HG03565 (cell line): ENCODE measurements at regions not wholly inside any gene's neighbourhood (a gene's known extent, or its start where the extent isn't known, plus 50 kb on each side); places are given as distances from the start of the nearest gene placed in this dataset.
"Not testable (repeated sequence)": the region's sequence is repeated elsewhere in the genome, so short reads cannot be mapped to it uniquely, and the experiment has no call there.

Experiments
- ATAC-seq: cut with Tn5 transposase; IDR thresholded peaks from one replicate; pipeline ENCODE4 v1.9.1; 2021; ENCODE audit warnings: mild to moderate bottlenecking, moderate library complexity; ENCODE audit not compliant: unreplicated experiment

GRCh38 chr22:22756109-22756508 is 111.7 kb downstream of the GGTLC2 start:
- ATAC-seq, result no peak

DNA sequence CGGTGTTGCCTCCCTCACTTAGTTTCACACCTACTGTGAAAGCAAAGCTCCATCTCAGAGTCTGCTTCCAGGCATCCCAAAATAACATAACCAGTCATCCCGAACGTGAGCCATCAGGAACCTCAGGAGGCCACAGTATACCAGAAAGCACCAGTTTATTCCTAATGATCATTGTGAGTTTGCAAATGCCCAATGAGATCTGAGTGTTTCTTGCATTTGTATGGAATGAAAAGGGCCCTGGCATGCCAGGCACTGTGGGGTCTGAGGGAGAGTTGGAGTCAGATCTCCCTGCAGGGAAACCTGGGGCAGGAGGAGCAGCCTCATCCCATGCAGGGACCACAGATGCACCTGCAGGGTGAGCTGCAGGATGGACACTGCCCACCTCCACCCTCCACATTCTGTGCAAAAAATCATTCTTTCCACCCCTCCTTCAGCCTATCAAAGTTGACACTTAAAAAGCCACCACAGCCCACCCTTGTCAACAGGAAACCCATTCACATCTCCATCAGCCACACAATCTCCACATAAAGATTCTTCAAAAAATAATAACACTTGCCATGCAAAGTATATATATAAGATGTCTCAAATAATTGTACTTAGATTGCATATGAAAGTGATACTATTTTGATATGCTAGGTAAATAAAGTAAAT is 112.3 kb downstream of the GGTLC2 start:
- ATAC-seq, result not testable (repeated sequence)

GRCh38 chr22:22758101-22758807 is 113.8 kb downstream of the GGTLC2 start:
- ATAC-seq, result not testable (repeated sequence)

DNA sequence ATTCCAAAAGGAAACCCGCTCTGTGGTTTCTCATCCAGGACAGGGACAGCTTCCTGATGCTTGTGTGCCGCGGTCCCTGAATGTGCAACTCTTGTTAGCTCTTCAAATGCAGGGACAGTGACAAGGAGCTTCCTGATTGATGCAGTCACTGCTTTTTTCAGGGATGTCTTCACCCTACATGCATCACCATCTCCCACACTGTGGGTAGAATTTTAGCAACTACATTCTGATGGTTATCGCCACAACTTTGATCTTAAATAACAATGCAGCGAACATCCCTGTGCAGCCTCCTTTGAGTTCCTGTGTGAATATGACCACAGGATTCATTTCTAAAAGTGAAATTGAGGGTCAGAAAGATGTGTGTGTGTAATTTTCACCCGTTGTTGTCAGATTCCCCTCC is 115.0 kb downstream of the GGTLC2 start:
- ATAC-seq, result no peak

GRCh38 chr22:22759889-22760546 is 115.6 kb downstream of the GGTLC2 start:
- no peak for ATAC-seq

GRCh38 chr22:22761606-22761962 is 117.2 kb downstream of the GGTLC2 start:
- no peak for ATAC-seq

GRCh38 chr22:22761963-22762772 is 117.8 kb downstream of the GGTLC2 start:
- ATAC-seq, result no peak

GRCh38 chr22:22763512-22763911 is 119.1 kb downstream of the GGTLC2 start:
- no peak for ATAC-seq

DNA sequence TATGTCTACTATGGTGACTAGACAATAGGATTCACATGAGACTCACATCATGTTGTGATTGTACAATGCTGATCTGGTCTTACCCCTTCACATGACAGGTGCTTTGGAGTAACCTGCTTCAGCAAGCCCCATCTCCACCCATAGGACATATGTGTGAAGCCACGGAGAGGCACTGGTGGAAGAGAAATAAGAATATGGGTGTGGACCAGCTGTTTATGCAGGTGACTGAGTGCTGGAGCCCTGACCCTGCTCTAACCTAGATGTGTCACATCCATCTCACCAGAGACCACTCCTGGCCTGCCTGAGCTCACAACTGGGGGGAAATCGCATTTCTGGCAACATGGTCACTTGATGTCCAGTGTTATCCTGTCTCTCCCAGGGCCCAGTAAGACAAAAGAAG is 119.7 kb downstream of the GGTLC2 start:
- no peak for ATAC-seq

GRCh38 chr22:22767876-22768602 is 119.6 kb upstream of the IGLL5 start:
- no peak for ATAC-seq

DNA sequence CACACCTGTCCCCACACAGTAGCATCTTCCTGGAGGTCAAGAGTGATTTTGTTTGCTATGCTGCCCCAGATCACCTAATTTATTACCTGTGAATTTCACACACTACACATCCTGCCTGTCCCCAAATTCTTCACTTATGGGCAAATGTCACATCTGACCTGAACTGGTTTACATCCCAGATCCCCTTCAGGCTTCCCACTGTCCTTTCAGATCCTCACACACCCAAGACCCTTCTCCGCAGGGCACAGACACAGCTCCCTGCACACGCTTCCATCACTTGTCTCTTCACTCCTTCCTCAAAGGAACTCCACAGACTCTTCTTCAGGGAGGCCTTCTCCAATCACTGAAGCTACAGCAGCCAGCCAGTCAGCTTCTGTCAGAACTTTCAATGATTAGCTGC is 118.7 kb upstream of the IGLL5 start:
- ATAC-seq, result no peak

DNA sequence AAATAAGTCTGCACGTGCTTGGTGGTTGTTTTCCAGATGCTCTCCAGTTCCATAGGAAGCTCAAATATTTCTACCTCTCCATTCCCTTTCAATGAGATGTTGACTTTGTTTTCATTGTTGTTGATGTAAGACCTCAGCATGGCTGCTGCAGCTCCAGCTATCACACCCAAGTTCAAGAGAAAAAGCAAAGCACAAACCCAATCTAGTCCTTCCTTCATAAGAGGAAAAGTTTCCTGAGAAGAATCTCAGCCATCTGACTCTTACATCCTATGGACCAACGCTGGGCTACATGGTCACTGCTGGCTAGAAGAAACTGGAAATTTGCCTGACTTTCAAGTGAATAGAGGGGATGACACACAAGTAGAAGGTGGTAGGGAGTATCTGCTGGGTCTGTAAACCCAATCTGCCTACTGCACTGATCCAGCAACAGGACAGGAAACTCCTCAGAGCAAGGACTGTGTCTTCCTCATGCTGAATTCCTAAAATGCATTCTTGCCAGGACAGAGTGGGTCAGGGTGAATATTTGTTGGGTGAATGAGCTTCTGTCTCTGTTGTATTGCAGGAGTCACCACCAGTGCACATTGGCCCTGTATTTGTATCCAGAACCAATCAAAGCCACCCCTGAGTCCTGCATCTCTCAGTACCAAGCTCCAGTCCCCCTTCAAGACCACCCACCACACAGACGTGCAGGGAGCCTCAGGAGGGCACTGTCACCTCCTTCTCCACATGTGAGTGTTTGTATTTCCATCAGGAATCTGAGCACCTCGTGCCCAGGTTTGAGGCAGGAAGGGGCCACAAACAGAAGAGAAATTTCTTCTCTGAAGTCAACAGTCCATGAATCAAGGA is 118.0 kb upstream of the IGLL5 start:
- no peak for ATAC-seq

DNA sequence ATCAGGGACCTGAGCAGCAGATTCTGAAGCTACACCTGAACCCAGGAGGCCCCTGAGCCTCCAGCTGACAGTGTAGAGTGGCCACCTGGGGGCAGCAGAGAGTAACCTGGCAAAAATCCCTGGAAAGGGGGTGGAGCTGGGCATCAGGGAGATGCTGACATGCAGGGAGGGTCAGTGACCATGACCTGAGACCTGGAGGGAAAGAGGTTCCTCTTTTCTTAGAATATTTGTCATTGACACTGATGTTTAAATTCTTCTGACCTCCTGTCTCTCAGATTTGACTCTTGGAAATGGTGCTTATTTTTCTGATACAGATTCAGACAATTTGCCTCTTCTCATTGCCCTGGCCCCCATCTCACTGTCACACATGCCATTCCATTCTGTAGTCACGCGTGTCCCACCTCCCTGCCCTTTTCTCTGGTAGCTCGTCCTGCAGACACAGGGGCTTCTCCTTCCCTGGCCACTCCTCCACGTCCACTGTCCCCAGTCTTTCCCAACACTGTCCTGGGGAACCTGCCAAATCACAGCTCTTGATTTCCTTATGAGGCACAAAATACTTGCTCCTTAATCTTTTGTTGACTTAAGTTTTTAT is 117.2 kb upstream of the IGLL5 start:
- ATAC-seq, result no peak

- no peak for ATAC-seq
These were observed 116.7 kb upstream of the IGLL5 start for GRCh38 chr22:22770881-22771280.

- no peak for ATAC-seq
These were observed 115.8 kb upstream of the IGLL5 start for GRCh38 chr22:22771696-22772377.

DNA sequence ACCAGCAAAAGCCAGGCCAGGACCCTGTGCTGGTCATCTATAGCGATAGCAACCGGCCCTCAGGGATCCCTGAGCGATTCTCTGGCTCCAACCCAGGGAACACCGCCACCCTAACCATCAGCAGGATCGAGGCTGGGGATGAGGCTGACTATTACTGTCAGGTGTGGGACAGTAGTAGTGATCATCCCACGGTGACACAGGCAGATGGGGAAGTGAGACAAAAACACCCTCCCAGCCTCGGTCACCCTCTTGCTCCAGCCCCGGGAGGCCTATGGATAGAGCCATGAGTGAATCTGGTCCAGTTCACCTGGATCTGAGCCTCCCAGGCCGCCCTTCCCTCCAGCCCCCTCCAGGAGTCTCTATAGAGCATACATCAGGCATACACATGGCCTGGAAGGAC is 115.2 kb upstream of the IGLL5 start:
- no peak for ATAC-seq

DNA sequence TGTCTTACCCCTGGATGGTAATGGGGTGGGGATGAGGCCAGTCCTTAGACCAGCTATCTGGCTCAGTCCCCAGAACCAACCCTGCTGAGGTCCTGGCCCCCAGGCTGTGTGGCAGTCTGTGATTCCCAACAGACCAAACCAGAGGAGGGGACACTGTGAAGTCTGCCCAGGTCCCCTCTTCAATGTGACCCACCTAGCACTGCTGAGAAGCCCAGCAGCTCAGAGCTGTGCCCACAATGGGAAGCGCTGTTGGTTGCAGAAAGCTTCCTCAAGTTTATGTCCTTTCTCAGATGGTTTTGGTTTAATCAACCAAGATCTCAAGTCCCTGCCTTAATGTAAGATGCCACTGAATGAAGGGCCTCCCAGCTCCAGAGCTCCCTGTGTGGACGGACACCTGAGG is 114.7 kb upstream of the IGLL5 start:
- ATAC-seq, result no peak

GRCh38 chr22:22773427-22773826 is 114.2 kb upstream of the IGLL5 start:
- ATAC-seq, result no peak
